CD14-positive monocyte (primary cell): ENCODE measurements at regions not wholly inside any gene's neighbourhood (a gene's known extent, or its start where the extent isn't known, plus 50 kb on each side); places are given as distances from the start of the nearest gene placed in this dataset.

Experiments used
- DNase-seq, 3 donors: peaks; one replicate each; pipeline ENCODE4 v3.0.0-alpha.2; 2011 to 2022
- H2AFZ ChIP-seq: 2 replicates; pipeline ENCODE4 v1.6.0; 2012; ENCODE audit warnings: mild to moderate bottlenecking, low read depth, low read length, inconsistent platforms; ENCODE audit not compliant: insufficient read depth, poor library complexity, severe bottlenecking
- H3K27ac ChIP-seq, 2 donors: 1 replicate in 1 of 2; 2 replicates in 1 of 2; pipeline ENCODE4 v1.5.1; 2012 to 2013; ENCODE audit warnings: low read length in 2 of 2, control low read depth in 1 of 2, inconsistent platforms in 1 of 2, low read depth in 1 of 2, mild to moderate bottlenecking in 1 of 2
- H3K27me3 ChIP-seq, 2 donors: one replicate each; pipeline versions ENCODE4 v1.6.0 to v1.6.1; 2011 to 2013; ENCODE audit warnings: low read length in 2 of 2; ENCODE audit not compliant: control insufficient read depth in 2 of 2, insufficient read depth in 2 of 2
- H3K36me3 ChIP-seq, 2 donors: replicated peaks in 1 of 2; 1 replicate in 1 of 2; 2 replicates in 1 of 2; pipeline versions ENCODE4 v1.5.1 to v1.6.1; 2012 to 2013; ENCODE audit warnings: low read length in 2 of 2, control low read depth in 1 of 2, inconsistent platforms in 1 of 2, mild to moderate bottlenecking in 1 of 2; ENCODE audit not compliant: insufficient read depth in 2 of 2, control insufficient read depth in 1 of 2
- H3K4me1 ChIP-seq, 2 donors: 1 replicate in 1 of 2; 2 replicates in 1 of 2; pipeline versions ENCODE4 v1.5.1 to v1.6.1; 2012 to 2013; ENCODE audit warnings: low read length in 2 of 2, control low read depth in 1 of 2, inconsistent platforms in 1 of 2, mild to moderate bottlenecking in 1 of 2, moderate library complexity in 1 of 2; ENCODE audit not compliant: insufficient read depth in 2 of 2, control insufficient read depth in 1 of 2
- H3K4me2 ChIP-seq: replicated peaks from 2 replicates; pipeline ENCODE3; 2012; ENCODE audit warnings: low read length, moderate library complexity, mild to moderate bottlenecking; ENCODE audit not compliant: poor library complexity, severe bottlenecking; ENCODE audit errors: extremely low read depth
- H3K4me3 ChIP-seq, 3 experiments: fragments of 200-600 bp in 1 of 3; sonication (generic) in 1 of 3; replicated peaks in 1 of 3; 1 replicate in 2 of 3; 2 replicates in 1 of 3; pipeline ENCODE4 v1.5.1; 2011 to 2013; ENCODE audit warnings: low read length in 3 of 3, mild to moderate bottlenecking in 3 of 3, control low read depth in 2 of 3, low read depth in 2 of 3, inconsistent platforms in 1 of 3, moderate library complexity in 1 of 3
- H3K79me2 ChIP-seq: 2 replicates; pipeline ENCODE4 v1.6.0; 2012; ENCODE audit warnings: mild to moderate bottlenecking, control low read depth, inconsistent platforms, low read length, moderate library complexity; ENCODE audit not compliant: insufficient read depth
- H3K9ac ChIP-seq: 2 replicates; pipeline ENCODE4 v1.6.0; 2017; ENCODE audit warnings: low read length, mild to moderate bottlenecking; ENCODE audit not compliant: insufficient read depth, poor library complexity, severe bottlenecking
- H3K9me3 ChIP-seq, 2 donors: replicated peaks in 1 of 2; 1 replicate in 1 of 2; 2 replicates in 1 of 2; pipeline versions ENCODE4 v1.5.1 to v1.6.1; 2012 to 2013; ENCODE audit warnings: low read length in 2 of 2, control low read depth in 1 of 2; ENCODE audit not compliant: control insufficient read depth in 1 of 2, insufficient read depth in 1 of 2
- H4K20me1 ChIP-seq: 2 replicates; pipeline ENCODE4 v1.6.0; 2012; ENCODE audit warnings: mild to moderate bottlenecking, low read length, control low read depth, moderate library complexity; ENCODE audit not compliant: insufficient read depth
- H3K27ac Mint-ChIP-seq, 7 donors: one replicate each; pipeline ENCODE4 v1.8.0; 2020; ENCODE audit warnings: mild to moderate bottlenecking in 7 of 7, mixed read lengths in 7 of 7, moderate library complexity in 6 of 7, inconsistent platforms in 2 of 7
- H3K27me3 Mint-ChIP-seq, 3 donors: one replicate each; pipeline ENCODE4 v1.8.0; 2021 to 2022; ENCODE audit warnings: low read depth in 3 of 3, mild to moderate bottlenecking in 3 of 3, mixed read lengths in 3 of 3, moderate library complexity in 3 of 3, inconsistent platforms in 1 of 3
- H3K36me3 Mint-ChIP-seq, 2 donors: one replicate each; pipeline ENCODE4 v1.8.0; 2020; ENCODE audit warnings: mixed read lengths in 2 of 2, inconsistent platforms in 1 of 2, mild to moderate bottlenecking in 1 of 2
- H3K4me1 Mint-ChIP-seq: one replicate; pipeline ENCODE4 v1.8.0; 2020; ENCODE audit warnings: mild to moderate bottlenecking, mixed read lengths
- H3K4me3 Mint-ChIP-seq, 2 donors: one replicate each; pipeline ENCODE4 v1.8.0; 2020; ENCODE audit warnings: mild to moderate bottlenecking in 2 of 2, mixed read lengths in 2 of 2, moderate library complexity in 1 of 2
- H3K9me3 Mint-ChIP-seq, 7 donors: one replicate each; pipeline ENCODE4 v1.8.0; 2020 to 2022; ENCODE audit warnings: mixed read lengths in 7 of 7, mild to moderate bottlenecking in 6 of 7, moderate library complexity in 6 of 7, inconsistent platforms in 2 of 7
- WGBS: methylation state at CpG from one replicate; pipeline ENCODE4 v1.1.5; 2013; ENCODE audit warnings: missing lambda C conversion rate; ENCODE audit not compliant: insufficient coverage; 5-methylcytosine and 5-hydroxymethylcytosine counted together
- intact Hi-C, 2 donors: fragments of 100-400 bp; cut with micrococcal nuclease; formaldehyde crosslinking; loops; one replicate each; pipeline versions ENCODE4 v1.15.0 to v1.15.1; 2023
- TF ChIP-seq, protein P1 (sequence below): fragments of 200-600 bp; IDR thresholded peaks from one replicate; pipeline ENCODE4 v1.8.0; 2022; ENCODE audit warnings: antibody characterized with exemption, mild to moderate bottlenecking

DNA sequence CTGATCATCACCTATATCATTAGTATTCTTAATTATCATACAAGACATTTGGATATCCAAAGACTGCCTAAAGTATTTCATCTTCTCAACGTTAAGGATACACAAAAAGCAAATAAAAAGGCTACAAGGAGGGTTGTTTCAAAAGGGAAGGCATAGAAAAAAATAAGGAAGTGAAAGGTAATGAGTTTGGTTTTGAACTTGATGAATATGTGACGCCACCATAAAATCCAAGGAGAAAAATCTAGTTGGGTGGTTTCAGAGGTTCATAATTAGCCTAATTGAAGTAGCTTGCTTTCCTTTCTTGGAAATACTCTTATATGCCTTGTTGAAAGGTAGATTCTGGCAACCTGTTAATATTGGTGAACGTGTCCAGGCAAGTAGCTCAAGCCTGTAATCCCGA is 96.1 kb upstream of the SGCD start:
- no peaks in the 10 kb centered on the region for H3K27me3 ChIP-seq
- no peaks in the 10 kb centered on the region for H3K36me3 ChIP-seq
- no peaks in the 10 kb centered on the region for H3K79me2 ChIP-seq
- H3K27ac ChIP-seq, result no peak overlapping the region
- H3K4me1 ChIP-seq, result no peaks in the 10 kb centered on the region
- no peaks in the 10 kb centered on the region for H4K20me1 ChIP-seq
- H3K36me3 Mint-ChIP-seq, result no peaks in the 10 kb centered on the region
- no peak overlapping the region for H3K9ac ChIP-seq
- H2AFZ ChIP-seq, result no peak overlapping the region
- no peak overlapping the region for H3K27ac Mint-ChIP-seq
- no peaks in the 10 kb centered on the region for H3K4me1 Mint-ChIP-seq
- no peak overlapping the region for H3K4me3 ChIP-seq
- WGBS, result 100% methylated on average over 1 of the region's 4 CpGs
- H3K4me2 ChIP-seq, result no peak overlapping the region
- peaks cover 4 to 12% of the 10 kb centered on the region in 2 donors for H3K9me3 ChIP-seq
- DNase-seq, result no peak
- peaks cover 0 to 1% (median 0%) of the 10 kb centered on the region in 3 donors for H3K27me3 Mint-ChIP-seq
- TF ChIP-seq, protein P1, sequence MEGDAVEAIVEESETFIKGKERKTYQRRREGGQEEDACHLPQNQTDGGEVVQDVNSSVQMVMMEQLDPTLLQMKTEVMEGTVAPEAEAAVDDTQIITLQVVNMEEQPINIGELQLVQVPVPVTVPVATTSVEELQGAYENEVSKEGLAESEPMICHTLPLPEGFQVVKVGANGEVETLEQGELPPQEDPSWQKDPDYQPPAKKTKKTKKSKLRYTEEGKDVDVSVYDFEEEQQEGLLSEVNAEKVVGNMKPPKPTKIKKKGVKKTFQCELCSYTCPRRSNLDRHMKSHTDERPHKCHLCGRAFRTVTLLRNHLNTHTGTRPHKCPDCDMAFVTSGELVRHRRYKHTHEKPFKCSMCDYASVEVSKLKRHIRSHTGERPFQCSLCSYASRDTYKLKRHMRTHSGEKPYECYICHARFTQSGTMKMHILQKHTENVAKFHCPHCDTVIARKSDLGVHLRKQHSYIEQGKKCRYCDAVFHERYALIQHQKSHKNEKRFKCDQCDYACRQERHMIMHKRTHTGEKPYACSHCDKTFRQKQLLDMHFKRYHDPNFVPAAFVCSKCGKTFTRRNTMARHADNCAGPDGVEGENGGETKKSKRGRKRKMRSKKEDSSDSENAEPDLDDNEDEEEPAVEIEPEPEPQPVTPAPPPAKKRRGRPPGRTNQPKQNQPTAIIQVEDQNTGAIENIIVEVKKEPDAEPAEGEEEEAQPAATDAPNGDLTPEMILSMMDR, result no peak
- no peak overlapping the region for H3K4me3 Mint-ChIP-seq
- H3K9me3 Mint-ChIP-seq, result peaks cover 0 to 14% (median 2%) of the 10 kb centered on the region in 7 donors
- intact Hi-C loops, result no loop called here

GRCh38 chr5:156232251-156232869 is 94.6 kb upstream of the SGCD start:
- no peaks in the 10 kb centered on the region for H3K79me2 ChIP-seq
- H3K4me1 Mint-ChIP-seq, result no peaks in the 10 kb centered on the region
- H3K36me3 Mint-ChIP-seq, result no peaks in the 10 kb centered on the region
- H3K36me3 ChIP-seq, result no peaks in the 10 kb centered on the region
- H3K27me3 Mint-ChIP-seq, result peaks cover 0 to 1% (median 0%) of the 10 kb centered on the region in 3 donors
- no peak overlapping the region for H3K27ac Mint-ChIP-seq
- H3K27ac ChIP-seq, result no peak overlapping the region
- no peaks in the 10 kb centered on the region for H4K20me1 ChIP-seq
- no peaks in the 10 kb centered on the region for H3K27me3 ChIP-seq
- no peak overlapping the region for H3K4me2 ChIP-seq
- H3K9me3 ChIP-seq, result peaks cover 7 to 12% of the 10 kb centered on the region in 2 donors
- intact Hi-C loops, result no loop called here
- no peak for DNase-seq
- no CpG with 5 or more reads among the region's 3 CpGs for WGBS
- TF ChIP-seq, protein P1, result no peak
- no peak overlapping the region for H3K4me3 Mint-ChIP-seq
- H3K4me1 ChIP-seq, result no peaks in the 10 kb centered on the region
- H3K4me3 ChIP-seq, result no peak overlapping the region
- no peak overlapping the region for H2AFZ ChIP-seq
- H3K9ac ChIP-seq, result no peak overlapping the region
- peaks cover 0 to 22% (median 3%) of the 10 kb centered on the region in 7 donors for H3K9me3 Mint-ChIP-seq
